ENCODE measurements at regions not wholly inside any gene's neighbourhood (a gene's known extent, or its start where the extent isn't known, plus 50 kb on each side); places are given as distances from the start of the nearest gene placed in this dataset.
A peak's percentile ranks its signal among the peaks of the same experiment; 100 is the strongest.

- Histone ChIP-seq H3K4me3 (no peak overlapping the region), H3K27me3 (no peaks in the 10 kb centered on the region), H3K9me3 (no peaks in the 10 kb centered on the region), H3K27ac (peak overlapping the region; percentile 67 to 90), H3K36me3 (no peaks in the 10 kb centered on the region), H3K4me1 (no peaks in the 10 kb centered on the region)
- intact Hi-C loops (cut with DNase I; ENCODE audit: low total_unique reads), result no loop called here
- peak in 1 of 2 donors; percentile 28 for DNase-seq (ENCODE audit: low spot score in 2 of 2)
- TF ChIP-seq CTCF (IDR thresholded peaks at IDR 0.05) (no peak), POLR2A (IDR thresholded peaks at IDR 0.05) (no peak), POLR2AphosphoS5 (IDR thresholded peaks at IDR 0.05) (peak; percentile 46 to 76 (median 50))
Observed at GRCh38 chr6:21402368-21402767, 191.2 kb upstream of the SOX4 start.

GRCh38 chr6:21404577-21404976 lies 189.0 kb upstream of the SOX4 start:
- intact Hi-C loops (cut with DNase I; ENCODE audit: low total_unique reads), result no loop called here
- DNase-seq (ENCODE audit: low spot score in 2 of 2), result no peak
- Histone ChIP-seq H3K4me1 (no peaks in the 10 kb centered on the region), H3K27me3 (no peaks in the 10 kb centered on the region), H3K36me3 (no peaks in the 10 kb centered on the region), H3K27ac (no peak overlapping the region), H3K4me3 (no peak overlapping the region), H3K9me3 (no peaks in the 10 kb centered on the region)
- no peak for TF ChIP-seq CTCF (IDR thresholded peaks at IDR 0.05)
- TF ChIP-seq POLR2A (IDR thresholded peaks at IDR 0.05), result no peak
- no peak for TF ChIP-seq POLR2AphosphoS5 (IDR thresholded peaks at IDR 0.05)

GRCh38 chr6:21406316-21406715 lies 187.2 kb upstream of the SOX4 start:
- no peak for TF ChIP-seq CTCF (IDR thresholded peaks at IDR 0.05)
- no peak for TF ChIP-seq POLR2A (IDR thresholded peaks at IDR 0.05)
- TF ChIP-seq POLR2AphosphoS5 (IDR thresholded peaks at IDR 0.05), result no peak
- Histone ChIP-seq H3K4me1 (no peaks in the 10 kb centered on the region), H3K9me3 (no peaks in the 10 kb centered on the region), H3K4me3 (no peak overlapping the region), H3K36me3 (no peaks in the 10 kb centered on the region), H3K27ac (no peak overlapping the region), H3K27me3 (no peaks in the 10 kb centered on the region)
- no peak for DNase-seq (ENCODE audit: low spot score in 2 of 2)
- intact Hi-C loops (cut with DNase I; ENCODE audit: low total_unique reads), result no loop called here

DNA sequence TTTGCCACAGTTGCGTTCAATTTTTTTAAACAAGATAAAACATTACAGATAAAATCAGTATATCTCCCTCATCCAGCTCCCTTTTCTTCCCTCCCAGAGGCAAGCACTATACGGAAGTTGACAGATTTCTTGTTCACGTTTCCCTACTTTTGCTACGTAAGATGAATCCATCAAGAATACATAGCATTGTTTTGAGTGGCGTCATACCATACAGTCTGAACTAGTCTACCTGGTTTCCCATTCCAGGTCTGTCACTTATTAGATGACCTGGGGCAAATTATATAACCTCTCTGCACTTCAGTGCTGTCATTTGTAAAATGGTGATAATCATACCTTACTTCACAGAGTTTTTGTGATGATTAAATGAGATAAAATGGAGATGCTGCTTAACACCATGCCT lies 184.3 kb upstream of the SOX4 start:
- TF ChIP-seq POLR2AphosphoS5 (IDR thresholded peaks at IDR 0.05) (no peak), POLR2A (IDR thresholded peaks at IDR 0.05) (no peak), CTCF (IDR thresholded peaks at IDR 0.05) (no peak)
- no peaks in the 10 kb centered on the region for H3K4me1 ChIP-seq
- no peaks in the 10 kb centered on the region for H3K9me3 ChIP-seq
- DNase-seq (ENCODE audit: low spot score in 2 of 2), result no peak
- no peak overlapping the region for H3K4me3 ChIP-seq
- intact Hi-C loops (cut with DNase I; ENCODE audit: low total_unique reads), result no loop called here
- H3K27me3 ChIP-seq, result no peaks in the 10 kb centered on the region
- no peak overlapping the region for H3K27ac ChIP-seq
- no peaks in the 10 kb centered on the region for H3K36me3 ChIP-seq

DNA sequence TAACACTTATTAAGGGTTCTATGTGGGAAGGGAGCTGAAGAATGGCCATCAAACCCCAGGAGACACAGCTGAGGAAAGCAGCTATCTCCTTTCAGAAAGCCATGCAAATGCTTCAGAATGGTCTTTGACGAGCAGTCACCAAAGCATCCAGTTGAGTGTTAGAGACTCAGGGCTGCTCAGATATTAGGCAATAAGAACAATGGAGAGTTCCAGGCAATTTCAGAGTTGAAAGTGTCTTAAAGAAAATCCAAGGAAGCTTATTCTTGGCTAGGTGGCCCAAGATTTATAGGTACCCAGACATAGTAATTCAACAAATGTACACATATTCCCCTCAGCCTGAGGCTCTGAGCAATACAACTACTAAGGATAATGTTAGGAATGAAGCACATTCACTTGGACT lies 180.1 kb upstream of the SOX4 start:
- TF ChIP-seq CTCF (IDR thresholded peaks at IDR 0.05) (no peak), POLR2A (IDR thresholded peaks at IDR 0.05) (no peak), POLR2AphosphoS5 (IDR thresholded peaks at IDR 0.05) (no peak)
- intact Hi-C loops (cut with DNase I; ENCODE audit: low total_unique reads), result no loop called here
- H3K9me3 ChIP-seq, result no peaks in the 10 kb centered on the region
- no peaks in the 10 kb centered on the region for H3K4me1 ChIP-seq
- H3K4me3 ChIP-seq, result no peak overlapping the region
- H3K27ac ChIP-seq, result no peak overlapping the region
- no peak for DNase-seq (ENCODE audit: low spot score in 2 of 2)
- no peaks in the 10 kb centered on the region for H3K36me3 ChIP-seq
- no peaks in the 10 kb centered on the region for H3K27me3 ChIP-seq
